HuH-7.5 (cell line): ENCODE measurements at regions not wholly inside any gene's neighbourhood (a gene's known extent, or its start where the extent isn't known, plus 50 kb on each side); places are given as distances from the start of the nearest gene placed in this dataset.

Source experiments
- DNase-seq: peaks from one replicate; pipeline ENCODE4 v3.0.0; 2011; ENCODE audit warnings: low spot score

- no peak for DNase-seq
These were observed 153.0 kb upstream of the NSMCE3 start for GRCh38 chr15:29422606-29423005.

GRCh38 chr15:29420188-29420587 lies 150.6 kb upstream of the NSMCE3 start:
- no peak for DNase-seq

- no peak for DNase-seq
These were observed 149.3 kb upstream of the NSMCE3 start for GRCh38 chr15:29418931-29419330.

GRCh38 chr15:29418178-29418577 lies 148.6 kb upstream of the NSMCE3 start:
- no peak for DNase-seq

GRCh38 chr15:29411299-29411698 lies 141.7 kb upstream of the NSMCE3 start:
- no peak for DNase-seq

- DNase-seq: no peak
These were observed 140.7 kb upstream of the NSMCE3 start for GRCh38 chr15:29410338-29410737.

- DNase-seq: no peak
These were observed 140.3 kb upstream of the NSMCE3 start for GRCh38 chr15:29409890-29410289.

- DNase-seq: no peak
These were observed 135.9 kb upstream of the NSMCE3 start for GRCh38 chr15:29405564-29405963.

GRCh38 chr15:29403772-29404171 lies 134.2 kb upstream of the NSMCE3 start:
- peak; percentile 28 for DNase-seq

GRCh38 chr15:29401644-29402043 lies 132.0 kb upstream of the NSMCE3 start:
- DNase-seq: no peak

- no peak for DNase-seq
These were observed 131.1 kb upstream of the NSMCE3 start for GRCh38 chr15:29400701-29401100.

GRCh38 chr15:29398907-29399306 lies 129.3 kb upstream of the NSMCE3 start:
- DNase-seq: no peak

GRCh38 chr15:29396176-29396811 lies 126.7 kb upstream of the NSMCE3 start:
- DNase-seq: no peak

- DNase-seq: no peak
These were observed 123.8 kb upstream of the NSMCE3 start for GRCh38 chr15:29393443-29393842.

- DNase-seq: no peak
These were observed 122.7 kb upstream of the NSMCE3 start for GRCh38 chr15:29392358-29392757.

- DNase-seq: no peak
These were observed 120.4 kb upstream of the NSMCE3 start for GRCh38 chr15:29390051-29390450.

GRCh38 chr15:29386523-29386922 lies 116.9 kb upstream of the NSMCE3 start:
- no peak for DNase-seq

GRCh38 chr15:29383367-29383766 lies 113.7 kb upstream of the NSMCE3 start:
- no peak for DNase-seq

- no peak for DNase-seq
These were observed 113.2 kb upstream of the NSMCE3 start for GRCh38 chr15:29382862-29383261.

GRCh38 chr15:29380466-29380865 lies 110.8 kb upstream of the NSMCE3 start:
- DNase-seq: no peak

GRCh38 chr15:29379647-29380046 lies 110.0 kb upstream of the NSMCE3 start:
- no peak for DNase-seq

- no peak for DNase-seq
These were observed 107.5 kb upstream of the NSMCE3 start for GRCh38 chr15:29377161-29377560.

- no peak for DNase-seq
These were observed 107.0 kb upstream of the NSMCE3 start for GRCh38 chr15:29376590-29376989.

- no peak for DNase-seq
These were observed 99.6 kb upstream of the NSMCE3 start for GRCh38 chr15:29369261-29369660.
